ENCODE measurements at regions not wholly inside any gene's neighbourhood (a gene's known extent, or its start where the extent isn't known, plus 50 kb on each side); places are given as distances from the start of the nearest gene placed in this dataset.

DNA sequence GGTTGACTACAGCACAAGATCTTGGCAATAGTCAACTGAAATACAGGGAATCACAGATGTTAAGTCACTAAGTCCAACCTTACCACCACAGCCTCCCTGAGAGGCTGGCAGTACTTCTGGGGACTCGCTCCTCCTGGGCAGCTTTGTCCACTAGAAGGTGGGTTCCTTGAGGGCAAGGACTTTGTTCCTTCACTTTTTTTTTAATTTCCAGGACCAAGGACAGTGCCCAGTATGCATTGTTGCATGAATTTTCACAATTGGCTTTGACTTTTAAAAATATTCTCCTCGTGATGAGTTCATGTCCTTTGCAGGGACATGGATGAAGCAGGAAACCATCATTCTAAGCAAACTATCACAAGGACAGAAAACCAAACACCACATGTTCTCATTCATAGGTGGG lies 96.7 kb upstream of the IGSF21 start:
- TF ChIP-seq, protein P1, sequence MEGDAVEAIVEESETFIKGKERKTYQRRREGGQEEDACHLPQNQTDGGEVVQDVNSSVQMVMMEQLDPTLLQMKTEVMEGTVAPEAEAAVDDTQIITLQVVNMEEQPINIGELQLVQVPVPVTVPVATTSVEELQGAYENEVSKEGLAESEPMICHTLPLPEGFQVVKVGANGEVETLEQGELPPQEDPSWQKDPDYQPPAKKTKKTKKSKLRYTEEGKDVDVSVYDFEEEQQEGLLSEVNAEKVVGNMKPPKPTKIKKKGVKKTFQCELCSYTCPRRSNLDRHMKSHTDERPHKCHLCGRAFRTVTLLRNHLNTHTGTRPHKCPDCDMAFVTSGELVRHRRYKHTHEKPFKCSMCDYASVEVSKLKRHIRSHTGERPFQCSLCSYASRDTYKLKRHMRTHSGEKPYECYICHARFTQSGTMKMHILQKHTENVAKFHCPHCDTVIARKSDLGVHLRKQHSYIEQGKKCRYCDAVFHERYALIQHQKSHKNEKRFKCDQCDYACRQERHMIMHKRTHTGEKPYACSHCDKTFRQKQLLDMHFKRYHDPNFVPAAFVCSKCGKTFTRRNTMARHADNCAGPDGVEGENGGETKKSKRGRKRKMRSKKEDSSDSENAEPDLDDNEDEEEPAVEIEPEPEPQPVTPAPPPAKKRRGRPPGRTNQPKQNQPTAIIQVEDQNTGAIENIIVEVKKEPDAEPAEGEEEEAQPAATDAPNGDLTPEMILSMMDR (IDR thresholded peaks at IDR 0.05) = no peak
- TF ChIP-seq SIN3A (IDR thresholded peaks at IDR 0.05; ENCODE audit: borderline replicate concordance, low read depth, low read length) (no peak), YY1 (IDR thresholded peaks at IDR 0.05; ENCODE audit: low read depth) (no peak)
- TF ChIP-seq, protein P2, sequence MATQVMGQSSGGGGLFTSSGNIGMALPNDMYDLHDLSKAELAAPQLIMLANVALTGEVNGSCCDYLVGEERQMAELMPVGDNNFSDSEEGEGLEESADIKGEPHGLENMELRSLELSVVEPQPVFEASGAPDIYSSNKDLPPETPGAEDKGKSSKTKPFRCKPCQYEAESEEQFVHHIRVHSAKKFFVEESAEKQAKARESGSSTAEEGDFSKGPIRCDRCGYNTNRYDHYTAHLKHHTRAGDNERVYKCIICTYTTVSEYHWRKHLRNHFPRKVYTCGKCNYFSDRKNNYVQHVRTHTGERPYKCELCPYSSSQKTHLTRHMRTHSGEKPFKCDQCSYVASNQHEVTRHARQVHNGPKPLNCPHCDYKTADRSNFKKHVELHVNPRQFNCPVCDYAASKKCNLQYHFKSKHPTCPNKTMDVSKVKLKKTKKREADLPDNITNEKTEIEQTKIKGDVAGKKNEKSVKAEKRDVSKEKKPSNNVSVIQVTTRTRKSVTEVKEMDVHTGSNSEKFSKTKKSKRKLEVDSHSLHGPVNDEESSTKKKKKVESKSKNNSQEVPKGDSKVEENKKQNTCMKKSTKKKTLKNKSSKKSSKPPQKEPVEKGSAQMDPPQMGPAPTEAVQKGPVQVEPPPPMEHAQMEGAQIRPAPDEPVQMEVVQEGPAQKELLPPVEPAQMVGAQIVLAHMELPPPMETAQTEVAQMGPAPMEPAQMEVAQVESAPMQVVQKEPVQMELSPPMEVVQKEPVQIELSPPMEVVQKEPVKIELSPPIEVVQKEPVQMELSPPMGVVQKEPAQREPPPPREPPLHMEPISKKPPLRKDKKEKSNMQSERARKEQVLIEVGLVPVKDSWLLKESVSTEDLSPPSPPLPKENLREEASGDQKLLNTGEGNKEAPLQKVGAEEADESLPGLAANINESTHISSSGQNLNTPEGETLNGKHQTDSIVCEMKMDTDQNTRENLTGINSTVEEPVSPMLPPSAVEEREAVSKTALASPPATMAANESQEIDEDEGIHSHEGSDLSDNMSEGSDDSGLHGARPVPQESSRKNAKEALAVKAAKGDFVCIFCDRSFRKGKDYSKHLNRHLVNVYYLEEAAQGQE (IDR thresholded peaks at IDR 0.05; ENCODE audit: low read depth, low read length) = peak; percentile 60; the same call in 1 of the 2 replicates
